Gastroesophageal sphincter (tissue), 4 donors: ENCODE measurements at regions not wholly inside any gene's neighbourhood (a gene's known extent, or its start where the extent isn't known, plus 50 kb on each side); places are given as distances from the start of the nearest gene placed in this dataset.

Experiments used
- ATAC-seq: fragments of 150-250 bp; one replicate; pipeline ENCODE4 v1.9.1; 2016; ENCODE audit warnings: mild to moderate bottlenecking, moderate library complexity
- H3K27ac ChIP-seq, 4 donors: fragments of 200-600 bp; sonication (generic) in 3 of 4; 1 replicate in 3 of 4; 2 replicates in 1 of 4; pipeline ENCODE4 v1.5.1; 2016 to 2019
- H3K27me3 ChIP-seq: fragments of 200-600 bp; sonication (generic); one replicate; pipeline ENCODE4 v1.5.1; 2019
- H3K36me3 ChIP-seq, 2 donors: fragments of 200-600 bp; sonication (generic); one replicate each; pipeline ENCODE4 v1.5.1; 2019; ENCODE audit warnings: control low read depth in 1 of 2
- H3K4me1 ChIP-seq, 3 donors: fragments of 200-600 bp; sonication (generic); 1 replicate in 2 of 3; 2 replicates in 1 of 3; pipeline ENCODE4 v1.5.1; 2016 to 2019; ENCODE audit warnings: control low read depth in 2 of 3
- H3K4me3 ChIP-seq, 2 donors: fragments of 200-600 bp; sonication (generic); one replicate each; pipeline ENCODE4 v1.5.1; 2019; ENCODE audit warnings: mild to moderate bottlenecking in 1 of 2, moderate library complexity in 1 of 2
- H3K9me3 ChIP-seq, 3 donors: fragments of 200-600 bp; sonication (generic); one replicate each; pipeline ENCODE4 v1.5.1; 2017 to 2019; ENCODE audit warnings: control low read depth in 2 of 3
- CTCF ChIP-seq, 4 experiments: fragments of 200-600 bp in 2 of 4; fragments of 450-650 bp in 2 of 4; sonication (generic) in 1 of 4; IDR thresholded peaks; one replicate each; pipeline ENCODE4 v1.5.1; 2017 to 2019; ENCODE audit warnings: antibody characterized with exemption in 4 of 4, mild to moderate bottlenecking in 2 of 4, moderate library complexity in 2 of 4
- EP300 ChIP-seq: sonication (generic); formaldehyde crosslinking; IDR thresholded peaks from one replicate; pipeline ENCODE4 v1.6.1; 2017; ENCODE audit warnings: antibody characterized with exemption, mild to moderate bottlenecking
- POLR2A ChIP-seq, 2 donors: fragments of 450-650 bp; IDR thresholded peaks; one replicate each; pipeline ENCODE4 v1.6.1; 2017; ENCODE audit warnings: antibody characterized with exemption in 2 of 2, mild to moderate bottlenecking in 2 of 2, moderate library complexity in 1 of 2
- POLR2AphosphoS5 ChIP-seq: sonication (generic); formaldehyde crosslinking; IDR thresholded peaks from one replicate; pipeline ENCODE4 v1.6.1; 2017; ENCODE audit warnings: antibody characterized with exemption
- WGBS, 2 donors: methylation state at CpG; one replicate each; pipeline ENCODE4 v1.1.5; 2018; ENCODE audit warnings: low coverage in 1 of 2; 5-methylcytosine and 5-hydroxymethylcytosine counted together

- ATAC-seq: no peak
- no peaks in the 10 kb centered on the region for H3K4me1 ChIP-seq
- no peak overlapping the region for H3K27ac ChIP-seq
- no peak for TF ChIP-seq EP300
- TF ChIP-seq CTCF (IDR thresholded peaks at IDR 0.05): no peak
- TF ChIP-seq POLR2AphosphoS5: no peak
- TF ChIP-seq POLR2A (IDR thresholded peaks at IDR 0.05): no peak
- H3K4me3 ChIP-seq: no peak overlapping the region
- no peaks in the 10 kb centered on the region for H3K27me3 ChIP-seq
- no peaks in the 10 kb centered on the region for H3K36me3 ChIP-seq
- no peaks in the 10 kb centered on the region for H3K9me3 ChIP-seq
These were observed 164.1 kb downstream of the BRINP2 start for GRCh38 chr1:177334903-177335302.

DNA sequence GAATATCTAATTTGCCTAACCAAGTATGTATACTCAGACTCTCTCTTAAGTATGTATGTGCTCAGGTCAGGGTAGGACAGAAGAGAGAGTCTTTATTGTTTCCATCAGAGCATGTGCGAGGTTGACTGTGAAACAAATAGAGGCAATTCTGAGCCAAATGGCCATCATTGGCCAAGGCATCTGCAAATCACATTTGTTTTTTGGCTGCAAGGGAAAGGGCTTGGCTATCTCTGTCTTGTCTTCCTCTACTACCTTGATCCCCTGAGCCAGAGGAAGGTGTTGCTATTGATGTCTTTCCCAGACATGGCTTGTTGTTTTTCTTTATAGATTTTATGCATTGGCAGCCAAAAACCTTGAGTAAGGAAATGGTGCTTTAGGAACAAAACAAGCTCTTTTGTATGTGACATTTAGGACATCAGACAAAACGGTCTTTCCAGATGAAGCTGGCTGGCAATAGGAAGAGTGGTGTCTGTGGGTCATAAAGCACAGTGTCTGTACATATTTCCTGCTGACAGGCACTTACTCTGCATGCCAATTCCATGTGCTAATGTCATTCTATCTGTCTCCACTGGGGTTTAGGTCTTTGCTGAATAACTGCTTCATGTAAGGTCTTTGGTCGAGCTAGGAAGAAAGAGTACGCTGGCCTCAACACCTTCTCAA is 163.3 kb downstream of the BRINP2 start:
- Histone ChIP-seq H3K4me1 (no peaks in the 10 kb centered on the region), H3K9me3 (no peaks in the 10 kb centered on the region), H3K4me3 (no peak overlapping the region), H3K36me3 (no peaks in the 10 kb centered on the region), H3K27me3 (no peaks in the 10 kb centered on the region), H3K27ac (no peak overlapping the region)
- 60 to 62% methylated on average over 3 to 4 of the region's 4 CpGs for WGBS, 2 donors
- ATAC-seq: no peak
- no peak for TF ChIP-seq POLR2A (IDR thresholded peaks at IDR 0.05)
- TF ChIP-seq CTCF (IDR thresholded peaks at IDR 0.05): peak in 1 of 4 experiments; percentile 12
